HG02623 (cell line): ENCODE measurements at regions not wholly inside any gene's neighbourhood (a gene's known extent, or its start where the extent isn't known, plus 50 kb on each side); places are given as distances from the start of the nearest gene placed in this dataset.
"Not testable (repeated sequence)": the region's sequence is repeated elsewhere in the genome, so short reads cannot be mapped to it uniquely, and the experiment has no call there.

ENCODE experiments used
- ATAC-seq: cut with Tn5 transposase; IDR thresholded peaks from one replicate; pipeline ENCODE4 v1.9.1; 2021; ENCODE audit warnings: moderate library complexity; ENCODE audit not compliant: unreplicated experiment

DNA sequence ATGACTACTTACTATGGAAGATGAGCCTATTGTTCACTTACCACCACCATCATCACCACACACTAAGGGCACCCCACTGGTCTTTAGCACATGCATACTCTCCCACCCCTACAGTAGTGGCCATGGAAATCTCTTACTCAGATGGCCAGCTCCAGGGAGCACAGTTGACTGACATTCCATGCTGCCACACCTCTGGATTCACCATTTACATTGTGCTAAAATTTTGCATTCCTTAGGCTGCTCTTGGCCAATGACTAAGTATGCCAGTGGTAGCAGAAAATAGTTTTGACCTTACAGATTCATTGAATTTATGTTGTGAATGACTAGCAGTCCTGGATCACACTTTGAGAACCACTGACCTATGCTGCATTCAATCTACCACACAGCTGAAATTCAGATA is 306.9 kb downstream of the TSPY2 start:
- ATAC-seq, result not testable (repeated sequence)

DNA sequence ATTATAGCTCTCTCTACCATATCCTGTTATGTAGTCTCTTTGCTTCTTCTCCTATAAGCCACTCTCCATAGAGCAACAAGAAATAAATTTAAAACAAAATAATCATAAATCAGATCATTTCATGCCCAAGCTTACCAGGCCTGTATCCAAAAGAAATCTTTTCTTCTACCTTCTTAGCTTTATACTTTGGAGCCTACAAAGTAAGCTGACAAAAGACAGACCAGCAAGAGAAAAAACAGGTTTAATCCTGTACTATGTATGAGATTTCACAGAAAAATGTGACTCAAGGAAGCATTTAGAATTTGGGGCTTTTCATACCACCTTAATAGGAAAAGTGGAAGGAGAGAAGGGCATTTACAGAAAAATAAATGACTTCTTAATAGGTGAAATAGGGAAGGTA is 321.0 kb downstream of the TSPY2 start:
- ATAC-seq, result not testable (repeated sequence)
